ENCODE measurements at regions not wholly inside any gene's neighbourhood (a gene's known extent, or its start where the extent isn't known, plus 50 kb on each side); places are given as distances from the start of the nearest gene placed in this dataset.
"Not testable (repeated sequence)": the region's sequence is repeated elsewhere in the genome, so short reads cannot be mapped to it uniquely, and the experiment has no call there.

GRCh38 chr5:136924490-136924889 is 559.1 kb upstream of the TRPC7 start:
- no peak for DNase-seq (ENCODE audit: low read depth in 2 of 2)

DNA sequence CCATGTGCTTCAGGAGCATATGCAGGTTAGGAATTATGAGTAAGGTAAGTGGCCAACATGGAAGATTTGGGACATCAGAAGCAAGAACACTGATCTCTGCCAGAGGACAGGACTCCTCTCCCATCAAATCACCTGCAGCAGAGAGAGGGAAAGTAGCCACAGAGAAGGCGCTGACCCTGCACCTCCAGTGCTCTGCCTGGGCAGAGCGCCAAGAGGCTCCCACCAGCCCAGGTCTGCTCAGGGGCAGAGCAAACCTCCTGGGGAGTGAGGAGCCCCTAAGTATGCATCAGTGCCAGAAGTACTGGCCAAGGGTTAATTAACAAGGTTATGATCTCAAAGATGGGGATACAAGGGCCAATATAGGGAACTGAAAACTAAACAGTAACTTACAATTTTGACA is 545.3 kb upstream of the TRPC7 start:
- DNase-seq (ENCODE audit: low read depth in 2 of 2), result no peak

DNA sequence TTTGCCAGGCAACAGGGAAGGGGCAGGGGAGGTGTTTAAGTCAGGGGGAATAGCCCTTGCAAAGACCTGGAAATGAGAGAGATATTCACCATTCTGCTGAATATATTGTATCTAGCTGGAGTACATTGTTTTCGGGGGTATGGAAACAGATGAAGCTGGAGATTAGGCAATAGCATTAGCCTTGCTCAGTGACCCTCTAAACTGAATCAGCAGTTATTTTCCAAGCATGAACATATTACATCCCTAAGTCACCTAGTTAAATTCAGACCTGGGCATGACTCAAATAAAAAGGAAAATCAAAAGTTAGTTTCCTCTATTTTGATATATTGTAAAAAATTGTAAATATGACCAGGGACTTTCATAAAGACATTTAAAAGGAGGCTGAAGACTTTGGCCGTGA is 544.6 kb upstream of the TRPC7 start:
- DNase-seq (ENCODE audit: low read depth in 2 of 2), result no peak

GRCh38 chr5:136907371-136907770 is 542.0 kb upstream of the TRPC7 start:
- DNase-seq (ENCODE audit: low read depth in 2 of 2), result no peak

DNA sequence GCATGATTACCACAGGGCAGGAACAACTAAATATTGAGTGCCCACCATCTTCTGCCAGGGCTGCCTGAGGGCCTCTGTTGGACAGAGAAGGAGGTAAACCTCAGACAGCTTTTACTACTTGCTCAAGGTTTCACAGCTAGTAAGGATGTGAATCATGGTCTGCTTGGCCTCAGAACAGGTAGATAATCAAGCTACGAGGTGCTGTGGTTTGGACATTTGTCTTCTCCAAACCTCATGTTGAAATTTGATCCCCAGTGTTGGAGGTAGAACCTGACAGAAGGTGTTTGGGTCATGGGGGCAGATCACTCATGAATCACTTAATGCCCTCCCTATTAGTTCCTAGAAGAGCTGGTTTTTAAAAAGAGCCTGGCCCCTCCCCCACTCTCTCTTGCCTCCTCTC is 541.2 kb upstream of the TRPC7 start:
- no peak for DNase-seq (ENCODE audit: low read depth in 2 of 2)

DNA sequence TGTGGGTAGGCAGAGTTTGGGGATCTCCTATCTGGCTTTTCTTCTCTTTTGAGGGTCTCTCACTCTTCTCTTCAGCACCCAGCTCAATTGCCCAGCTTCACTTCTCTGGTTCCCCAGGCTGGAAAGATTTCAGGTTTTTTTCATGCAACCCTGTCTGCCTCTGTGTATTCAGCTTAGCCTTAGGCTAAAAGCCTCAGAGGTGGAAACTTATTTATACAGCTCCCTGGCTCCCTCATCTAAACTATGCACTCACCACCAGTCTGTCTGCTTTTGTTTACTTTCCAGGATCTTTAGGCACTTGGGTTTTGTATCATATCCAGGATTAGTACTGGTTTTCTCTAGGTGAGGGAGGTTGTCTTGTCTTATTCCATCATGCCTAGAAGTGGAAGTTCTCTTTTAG is 540.2 kb upstream of the TRPC7 start:
- no peak for DNase-seq (ENCODE audit: low read depth in 2 of 2)

DNA sequence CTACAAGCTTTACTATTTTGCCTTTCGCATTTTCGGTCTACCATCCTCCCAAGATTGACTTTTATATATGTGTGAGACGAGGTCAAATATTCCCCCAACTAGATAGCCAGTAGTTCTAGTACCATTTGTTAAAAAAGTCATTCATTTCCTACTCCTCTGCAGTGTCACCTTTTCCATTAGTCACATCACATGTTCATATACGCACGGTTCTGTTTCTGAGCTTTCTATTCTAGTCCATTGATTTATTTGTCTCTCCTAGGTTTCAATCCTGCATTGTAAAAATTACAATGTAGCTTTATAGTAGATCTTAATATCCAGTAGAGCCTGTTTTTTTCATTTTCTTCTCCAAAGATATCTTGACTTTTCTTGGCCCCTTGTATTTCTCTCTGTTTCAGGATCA is 528.7 kb upstream of the TRPC7 start:
- no peak for DNase-seq (ENCODE audit: low read depth in 2 of 2)

DNA sequence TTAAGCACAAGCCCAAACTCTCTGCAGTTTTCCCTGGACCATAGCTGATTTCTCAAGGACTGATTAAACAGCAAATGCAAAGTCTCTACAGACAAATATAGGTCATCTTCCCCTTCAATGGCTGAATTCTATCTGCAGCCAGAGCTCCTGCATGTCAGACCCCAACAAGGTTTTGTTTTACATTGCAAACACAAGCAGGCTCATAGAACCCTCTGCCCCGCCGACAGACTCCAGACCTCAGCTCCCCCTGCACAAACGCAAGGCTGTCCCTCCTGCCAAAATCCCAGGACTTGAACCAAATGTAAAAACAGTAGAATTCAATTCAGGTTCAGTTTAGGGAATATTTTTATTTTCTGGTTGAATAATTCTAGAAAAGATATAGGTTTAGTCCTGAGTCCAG is 526.7 kb upstream of the TRPC7 start:
- DNase-seq (ENCODE audit: low read depth in 2 of 2), result no peak

GRCh38 chr5:136891175-136891972 is 526.0 kb upstream of the TRPC7 start:
- DNase-seq (ENCODE audit: low read depth in 2 of 2), result no peak

- DNase-seq (ENCODE audit: low read depth in 2 of 2), result no peak
Measured at GRCh38 chr5:136890431-136891148, 525.2 kb upstream of the TRPC7 start.

DNA sequence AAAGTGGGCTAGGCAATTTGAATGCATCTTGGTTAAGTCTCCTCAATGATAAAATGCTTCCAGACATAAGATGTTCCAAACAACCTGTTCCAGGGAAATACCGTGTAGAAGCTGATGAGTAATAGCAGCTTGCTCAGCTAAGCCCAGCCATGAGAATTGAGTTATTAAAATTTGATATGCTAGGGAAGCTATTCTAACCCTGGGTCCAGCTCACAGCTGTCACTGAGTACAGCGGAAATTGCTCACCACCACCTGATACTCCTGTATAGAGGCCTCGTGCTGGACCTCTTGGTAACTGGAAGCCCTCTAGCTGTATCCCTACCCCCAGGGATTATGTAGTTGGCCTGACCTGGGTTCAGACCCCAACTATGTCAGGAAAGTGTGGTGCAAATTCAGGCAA is 521.3 kb upstream of the TRPC7 start:
- no peak for DNase-seq (ENCODE audit: low read depth in 2 of 2)

DNA sequence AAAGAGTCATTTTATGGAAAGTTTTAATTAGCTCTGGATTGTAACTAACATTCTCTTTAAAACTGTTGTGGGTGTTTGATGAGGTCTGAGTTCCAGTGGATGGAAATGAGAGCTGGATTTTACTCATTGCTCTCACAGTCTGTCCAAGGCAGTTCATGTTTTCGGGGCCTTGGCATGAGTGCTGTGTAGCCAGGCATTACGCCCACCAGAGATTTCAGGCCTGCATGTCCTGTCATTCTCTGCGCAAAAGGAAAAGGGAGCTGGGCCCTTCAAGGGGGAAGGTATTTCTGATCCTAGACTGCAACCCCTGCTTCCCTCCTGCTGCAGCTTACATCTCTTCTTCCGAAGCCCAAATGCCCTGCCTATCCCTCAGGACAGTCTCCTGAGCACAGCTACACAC is 499.6 kb upstream of the TRPC7 start:
- DNase-seq (ENCODE audit: low read depth in 2 of 2), result no peak

GRCh38 chr5:136856648-136857047 is 491.3 kb upstream of the TRPC7 start:
- DNase-seq (ENCODE audit: low read depth in 2 of 2), result no peak

DNA sequence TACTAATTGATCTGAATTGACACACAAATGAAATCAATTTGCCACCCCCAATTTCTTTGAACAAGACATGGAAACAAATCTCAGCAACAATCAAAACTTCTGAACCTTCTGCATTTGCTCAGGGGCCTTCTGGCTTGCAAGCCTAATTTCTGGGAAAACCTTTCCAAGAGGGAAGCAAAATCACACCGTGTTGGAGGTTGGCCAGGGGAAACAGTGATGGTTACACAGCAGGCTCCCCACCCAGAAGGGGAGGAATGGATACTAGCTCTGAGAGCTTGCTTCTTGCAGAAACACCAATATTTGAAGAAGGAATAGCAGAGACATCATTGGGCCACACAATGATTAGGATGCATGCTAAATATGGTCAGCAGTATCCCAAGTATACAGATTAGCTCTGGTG is 488.6 kb upstream of the TRPC7 start:
- no peak for DNase-seq (ENCODE audit: low read depth in 2 of 2)

DNA sequence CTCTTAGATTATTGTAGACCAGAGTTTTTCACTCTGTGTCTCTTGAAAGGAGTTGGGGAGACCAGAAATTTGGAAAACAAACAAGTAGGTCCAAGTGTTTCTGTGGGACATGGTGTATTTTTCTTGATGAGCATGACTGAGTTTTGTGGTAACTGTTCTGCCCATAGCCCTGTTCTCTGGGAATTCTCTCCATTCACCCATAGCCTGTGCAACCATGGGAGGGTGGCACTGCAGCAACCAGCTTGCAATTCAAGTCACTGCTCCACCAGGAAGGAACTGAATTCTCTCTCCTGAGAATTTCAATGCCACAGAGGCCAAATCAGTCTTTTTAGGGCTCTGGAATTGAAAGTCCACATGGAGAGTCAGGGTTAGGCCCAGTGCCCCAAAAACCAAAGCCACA is 475.3 kb upstream of the TRPC7 start:
- DNase-seq (ENCODE audit: low read depth in 2 of 2), result no peak

GRCh38 chr5:136836093-136836492 is 470.7 kb upstream of the TRPC7 start:
- DNase-seq (ENCODE audit: low read depth in 2 of 2), result no peak

DNA sequence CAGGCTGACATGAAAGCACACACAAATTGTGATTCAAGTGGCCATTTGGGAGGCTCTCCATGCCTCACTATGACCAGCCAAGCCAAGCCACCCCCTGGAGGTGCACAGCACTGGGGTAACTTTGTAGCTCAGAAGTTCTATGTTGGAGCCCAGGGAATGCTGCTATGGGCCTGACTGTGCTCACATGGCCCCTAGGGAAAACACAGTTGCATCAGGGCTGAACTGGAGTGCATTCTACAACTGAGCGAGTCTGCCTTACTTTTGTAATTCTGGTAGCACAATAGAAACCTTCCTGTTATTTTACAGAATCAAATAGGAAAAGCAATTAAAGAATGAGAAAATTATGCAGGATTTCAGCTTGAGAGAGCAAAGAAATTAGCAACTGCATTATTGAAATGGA is 455.5 kb upstream of the TRPC7 start:
- DNase-seq (ENCODE audit: low read depth in 2 of 2), result no peak

- no peak for DNase-seq (ENCODE audit: low read depth in 2 of 2)
Measured at GRCh38 chr5:136819526-136820302, 454.4 kb upstream of the TRPC7 start.

DNA sequence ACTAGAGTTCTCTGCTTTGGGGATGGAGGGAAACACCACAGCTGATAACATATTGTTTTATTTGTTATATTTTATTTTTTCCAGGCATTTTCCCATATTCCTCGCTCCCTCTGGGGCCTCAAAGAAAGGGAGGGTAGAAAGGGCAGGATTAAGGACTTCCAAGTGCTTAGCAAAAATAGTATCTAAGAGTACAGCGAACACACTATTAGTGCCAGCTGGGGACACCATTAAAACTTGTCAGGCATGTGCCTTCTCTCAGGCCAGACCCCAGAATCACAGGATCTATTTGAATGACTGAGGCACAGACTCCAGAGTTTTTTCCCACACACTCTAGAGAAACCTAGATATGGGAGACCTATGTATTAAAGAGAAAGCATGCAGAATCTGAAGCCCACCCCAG is 451.0 kb upstream of the TRPC7 start:
- DNase-seq (ENCODE audit: low read depth in 2 of 2), result no peak

DNA sequence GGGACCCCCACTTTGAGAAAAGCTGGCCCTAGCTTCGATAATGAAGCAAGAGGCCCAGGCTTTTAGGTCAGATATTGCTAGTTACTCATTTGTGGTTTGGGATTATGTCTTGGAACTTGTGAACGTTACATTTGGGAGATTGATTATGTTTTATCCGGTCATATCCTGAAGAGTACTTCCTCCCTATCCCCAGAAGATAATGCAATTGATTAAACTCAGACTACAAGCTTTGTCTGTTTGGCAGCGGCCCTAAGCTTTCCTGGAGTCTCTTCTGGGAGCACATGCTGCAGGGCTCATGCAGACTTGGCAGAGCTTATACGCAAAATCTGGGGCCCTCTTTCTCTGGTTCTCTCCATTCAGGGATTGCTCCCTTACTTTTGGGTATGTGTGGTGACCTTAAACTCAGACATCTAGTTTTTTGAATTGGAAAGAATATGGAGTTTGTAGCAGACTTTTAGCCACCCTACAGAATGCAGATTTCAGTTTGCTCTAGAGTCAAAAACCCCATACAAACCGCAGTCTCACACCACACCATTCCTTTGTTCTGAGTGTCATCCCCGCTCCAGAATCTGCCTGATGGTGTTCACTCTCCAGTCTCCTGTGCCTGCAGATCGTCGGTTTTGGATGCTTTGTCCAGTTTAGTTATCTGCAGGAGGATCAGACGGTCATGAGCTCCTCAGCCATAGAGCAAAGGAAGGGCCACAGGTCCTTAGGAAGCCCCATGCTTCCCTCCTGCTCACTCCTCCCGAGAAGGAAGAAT is 449.5 kb upstream of the TRPC7 start:
- DNase-seq (ENCODE audit: low read depth in 2 of 2), result no peak

- DNase-seq (ENCODE audit: low read depth in 2 of 2), result not testable (repeated sequence)
Measured at GRCh38 chr5:136812270-136812669, 446.9 kb upstream of the TRPC7 start.

DNA sequence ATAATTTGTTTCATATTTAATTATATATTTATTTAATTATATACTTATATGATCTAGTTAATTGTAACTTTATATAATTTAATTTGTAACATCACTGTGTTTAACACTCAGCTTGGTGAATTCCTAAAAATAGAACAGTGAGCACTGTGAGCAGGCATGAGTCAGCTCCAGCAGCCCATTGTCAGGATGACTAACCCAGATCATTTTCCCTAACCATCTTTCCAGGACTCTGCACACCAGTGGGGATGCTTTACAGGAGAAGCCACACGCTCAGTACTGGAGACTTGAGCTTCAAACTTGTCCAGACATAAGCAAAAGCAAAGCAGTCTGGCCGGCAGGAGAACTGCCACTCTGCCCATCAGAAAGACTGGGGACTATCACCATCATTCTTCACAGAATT is 446.2 kb upstream of the TRPC7 start:
- DNase-seq (ENCODE audit: low read depth in 2 of 2), result no peak
